ENCODE measurements at regions not wholly inside any gene's neighbourhood (a gene's known extent, or its start where the extent isn't known, plus 50 kb on each side); places are given as distances from the start of the nearest gene placed in this dataset.

- TF ChIP-seq HCFC1 (IDR thresholded peaks at IDR 0.05; ENCODE audit: low read depth, low read length) (no peak), ZNF331 (CRISPR knock-in tag; IDR thresholded peaks at IDR 0.05) (no peak), MEIS1 (CRISPR knock-in tag; IDR thresholded peaks at IDR 0.05; ENCODE audit: borderline replicate concordance) (no peak), CTCF (CRISPR knock-in tag; IDR thresholded peaks at IDR 0.05) (no peak), PBX2 (CRISPR knock-in tag; IDR thresholded peaks at IDR 0.05) (no peak), TCF7 (IDR thresholded peaks at IDR 0.05; ENCODE audit: low read depth) (no peak), REST (IDR thresholded peaks at IDR 0.05; ENCODE audit: borderline replicate concordance in 1 of 2, low read depth in 1 of 2, low read length in 2 of 2) (no peak), KDM4B (CRISPR knock-in tag; IDR thresholded peaks at IDR 0.05) (no peak), TCF12 (IDR thresholded peaks at IDR 0.05) (no peak), TCF12 (CRISPR knock-in tag; IDR thresholded peaks at IDR 0.05) (no peak), SRSF9 (IDR thresholded peaks at IDR 0.05; ENCODE audit: borderline replicate concordance, insufficient read depth, low read depth, low read length, poor library complexity, severe bottlenecking) (no peak), NFE2 (CRISPR knock-in tag; IDR thresholded peaks at IDR 0.05) (no peak), U2AF2 (IDR thresholded peaks at IDR 0.05; ENCODE audit: low read depth, low read length) (no peak), MZF1 (CRISPR knock-in tag; IDR thresholded peaks at IDR 0.05; ENCODE audit: borderline replicate concordance) (no peak), SRF (IDR thresholded peaks at IDR 0.05; ENCODE audit: low read depth, low read length) (no peak)
These were observed 80.2 kb upstream of the BMP2K start for GRCh38 chr4:78695910-78696309.

Measured in HepG2 (cell line).